GM12878 (cell line): ENCODE measurements at regions not wholly inside any gene's neighbourhood (a gene's known extent, or its start where the extent isn't known, plus 50 kb on each side); places are given as distances from the start of the nearest gene placed in this dataset.

Source experiments
- ATAC-seq: fragments of 200-7000 bp; cut with Tn5 transposase; 3 replicates; pipeline ENCODE4 v1.9.1; 2020; ENCODE audit warnings: mild to moderate bottlenecking, moderate library complexity
- BruUV-seq: library from RNA; stranded (reverse); fragments of 400-500 nt; replicated peaks from 2 replicates; lab custom pipeline; 2021; lab: Mats Ljungman, UMichigan
- CTCF ChIA-PET: fragments of 300-600 bp; sonication (Branson Sonifier 250); formaldehyde crosslinking; extraction: SDS; loops from one replicate; lab custom pipeline; 2021; ENCODE audit warnings: inconsistent platforms; lab: Yijun Ruan, JAX
- POLR2A ChIA-PET: fragments of 350-600 bp; formaldehyde crosslinking; extraction: SDS; loops from one replicate; lab custom pipeline; 2021; ENCODE audit warnings: inconsistent platforms; lab: Charles Lee
- RAD21 ChIA-PET: fragments of 300-600 bp; sonication (Branson Sonifier 250); formaldehyde crosslinking; loops from one replicate; lab custom pipeline; 2023; ENCODE audit warnings: antibody characterized with exemption; ENCODE audit not compliant: unreplicated experiment; lab: Charles Lee
- SMC1A ChIA-PET: fragments of 300-600 bp; sonication (Branson Sonifier 250); formaldehyde crosslinking; loops from one replicate; lab custom pipeline; 2023; ENCODE audit not compliant: unreplicated experiment, uncharacterized antibody; lab: Charles Lee
- DNase-seq: peaks from one replicate; pipeline ENCODE4 v3.0.0-alpha.2; 2011; ENCODE audit warnings: low read depth, low spot score
- FAIRE-seq: peaks from 3 replicates; lab custom pipeline; 2011; peaks lifted over from hg19 to GRCh38; lab: Jason Lieb, UNC
- H2AFZ ChIP-seq: 2 replicates; pipeline ENCODE4 v1.6.0; 2011; ENCODE audit warnings: low read depth, low read length, control low read depth; ENCODE audit not compliant: control insufficient read depth
- H3K27ac ChIP-seq: 2 replicates; pipeline ENCODE4 v1.5.1; 2011; ENCODE audit warnings: control low read depth; ENCODE audit not compliant: control insufficient read depth, insufficient read depth
- H3K27me3 ChIP-seq, 2 experiments: replicated peaks in 1 of 2; 2 replicates each; pipeline versions ENCODE4 v1.6.0 to v1.6.1; 2011; ENCODE audit warnings: low read length in 1 of 2; ENCODE audit not compliant: control insufficient read depth in 2 of 2, insufficient read depth in 2 of 2
- H3K36me3 ChIP-seq, 2 experiments: 2 replicates each; pipeline ENCODE4 v1.5.1; 2011; ENCODE audit warnings: low read length in 1 of 2; ENCODE audit not compliant: control insufficient read depth in 2 of 2, insufficient read depth in 2 of 2
- H3K4me1 ChIP-seq: 2 replicates; pipeline ENCODE4 v1.6.1; 2011; ENCODE audit warnings: mild to moderate bottlenecking, low read length, moderate library complexity, mixed read lengths; ENCODE audit not compliant: control insufficient read depth, insufficient read depth
- H3K4me2 ChIP-seq: 2 replicates; pipeline ENCODE4 v1.6.0; 2011; ENCODE audit warnings: control low read depth; ENCODE audit not compliant: control insufficient read depth, insufficient read depth
- H3K4me3 ChIP-seq: fragments of 200-600 bp; sonication (generic); 2 replicates; pipeline ENCODE4 v1.5.1; 2016
- H3K79me2 ChIP-seq: 2 replicates; pipeline ENCODE4 v1.6.0; 2011; ENCODE audit warnings: low read length; ENCODE audit not compliant: control insufficient read depth, insufficient read depth
- H3K9ac ChIP-seq: 2 replicates; pipeline ENCODE4 v1.8.0; 2011; ENCODE audit warnings: low read length, control low read depth, mixed read lengths; ENCODE audit not compliant: control insufficient read depth, insufficient read depth
- H3K9me3 ChIP-seq: replicated peaks from 3 replicates; pipeline ENCODE4 v1.5.1; 2011; ENCODE audit warnings: mild to moderate bottlenecking, low read length; ENCODE audit not compliant: control insufficient read depth, insufficient read depth
- H4K20me1 ChIP-seq: 2 replicates; pipeline ENCODE4 v1.6.0; 2011; ENCODE audit not compliant: control insufficient read depth, insufficient read depth
- ATF7 ChIP-seq: fragments of 450-650 bp; IDR thresholded peaks from 2 replicates; pipeline ENCODE4 v1.6.1; 2016; ENCODE audit warnings: low read depth, mild to moderate bottlenecking
- CHD2 ChIP-seq: IDR thresholded peaks from 2 replicates; pipeline ENCODE4 v1.6.1; 2011; ENCODE audit warnings: low read depth, low read length, improper control_type of control experiment, borderline replicate concordance
- CREB1 ChIP-seq: IDR thresholded peaks from 2 replicates; pipeline ENCODE4 v1.6.1; 2012; ENCODE audit warnings: low read depth, mild to moderate bottlenecking, inconsistent platforms
- E4F1 ChIP-seq: fragments of 450-650 bp; IDR thresholded peaks from 2 replicates; pipeline ENCODE4 v1.6.1; 2018; ENCODE audit warnings: borderline replicate concordance, mild to moderate bottlenecking; ENCODE audit not compliant: partially characterized antibody
- EGR1 ChIP-seq, 2 experiments: IDR thresholded peaks; 1 replicate in 1 of 2; 2 replicates in 1 of 2; pipeline ENCODE4 v1.6.1; 2011 to 2012; ENCODE audit warnings: low read depth in 2 of 2, low read length in 2 of 2, borderline replicate concordance in 1 of 2, mild to moderate bottlenecking in 1 of 2, moderate library complexity in 1 of 2
- IKZF2 ChIP-seq, 2 experiments: fragments of 450-650 bp; IDR thresholded peaks; 2 replicates each; pipeline ENCODE4 v1.6.1; 2017; ENCODE audit warnings: mild to moderate bottlenecking in 2 of 2, moderate library complexity in 2 of 2
- MTA2 ChIP-seq: fragments of 450-650 bp; IDR thresholded peaks from 2 replicates; pipeline ENCODE4 v1.6.1; 2016; ENCODE audit warnings: low read depth, mild to moderate bottlenecking, moderate library complexity
- PML ChIP-seq: IDR thresholded peaks from 2 replicates; pipeline ENCODE4 v1.6.1; 2012; ENCODE audit warnings: low read length, inconsistent platforms
- RELB ChIP-seq: fragments of 450-650 bp; IDR thresholded peaks from 2 replicates; pipeline ENCODE4 v1.6.1; 2017; ENCODE audit warnings: low read depth, mild to moderate bottlenecking, moderate library complexity
- WGBS: methylation state at CpG from one replicate; pipeline ENCODE4 v1.1.6; 2016; ENCODE audit warnings: low lambda C conversion rate; ENCODE audit not compliant: insufficient replicate concordance, insufficient coverage; ENCODE audit errors: missing lambda C conversion rate; 5-methylcytosine and 5-hydroxymethylcytosine counted together
- in situ Hi-C: fragments of 300-500 bp; cut with MboI; formaldehyde crosslinking; loops from 9 replicates; pipeline ENCODE4 v1.14.3; 2018; ENCODE audit warnings: mixed read lengths
- intact Hi-C: fragments of 100-400 bp; cut with micrococcal nuclease; formaldehyde crosslinking; loops from one replicate; pipeline ENCODE4 v1.14.2; 2022; ENCODE audit not compliant: unreplicated experiment
- TF ChIP-seq, protein P1 (sequence below): IDR thresholded peaks from 2 replicates; pipeline ENCODE4 v1.6.1; 2012; ENCODE audit warnings: mild to moderate bottlenecking, low read depth, low read length

DNA sequence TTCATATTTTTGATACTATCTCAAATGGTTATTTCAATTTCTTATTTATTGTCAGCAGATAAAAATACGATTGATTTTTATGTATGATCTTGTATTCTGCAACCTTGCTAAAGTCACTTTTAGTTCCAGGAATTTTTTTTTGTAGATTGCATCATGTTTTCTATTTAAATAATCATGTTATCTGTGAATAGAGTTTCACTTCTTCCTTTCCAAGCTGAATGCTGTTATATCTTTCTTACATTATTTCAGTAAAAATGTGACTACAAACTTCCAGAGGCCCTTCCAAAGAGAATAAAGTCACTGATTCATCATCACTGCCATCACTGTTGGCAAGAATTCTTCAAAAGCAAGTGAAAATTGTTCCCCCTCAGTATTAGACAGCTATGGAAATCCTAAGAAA, 104.7 kb upstream of the RAP1B start:
- ChIA-PET SMC1A (interaction anchor here (0.5 to 1.2 kb wide), 2 partner anchors 9 to 21 kb away, joined by 3 to 5 read pairs; no protein-coding TSS in a partner anchor), CTCF (no interaction called here)
- TF ChIP-seq ATF7 (peak; percentile 31; the same call in 1 of the 2 replicates), IKZF2 (IDR thresholded peaks at IDR 0.05) (no peak)
- TF ChIP-seq, all 136 proteins: peak for 1
- POLR2A ChIA-PET = no interaction called here
- Histone ChIP-seq H3K9ac (no peak overlapping the region), H3K27me3 (no peaks in the 10 kb centered on the region), H3K4me3 (no peak overlapping the region), H2AFZ (no peak overlapping the region), H3K36me3 (no peaks in the 10 kb centered on the region), H3K4me1 (no peaks in the 10 kb centered on the region), H3K9me3 (no peaks in the 10 kb centered on the region), H3K4me2 (no peak overlapping the region), H3K79me2 (no peaks in the 10 kb centered on the region), H4K20me1 (no peaks in the 10 kb centered on the region), H3K27ac (no peak overlapping the region)
- WGBS = 48% methylated on average over 1 of the region's 1 CpG
- DNase-seq = no peak
- intact Hi-C loops (no loop called here), in situ Hi-C loops (no loop called here)
- no peak for ATAC-seq
- no peak for FAIRE-seq
- no TSS peak for BruUV-seq
- RAD21 ChIA-PET = no interaction called here

GRCh38 chr12:68506619-68507018, 104.1 kb upstream of the RAP1B start:
- SMC1A ChIA-PET = interaction anchor here (0.6 to 1.2 kb wide), 2 partner anchors 10 to 26 kb away, joined by 3 to 5 read pairs; no protein-coding TSS in a partner anchor
- intact Hi-C loops = no loop called here
- Histone ChIP-seq H3K27ac (no peak overlapping the region), H3K4me2 (no peak overlapping the region), H3K4me3 (no peak overlapping the region), H3K9ac (no peak overlapping the region), H3K9me3 (no peaks in the 10 kb centered on the region), H3K79me2 (no peaks in the 10 kb centered on the region), H2AFZ (no peak overlapping the region), H3K4me1 (no peaks in the 10 kb centered on the region), H3K36me3 (no peaks in the 10 kb centered on the region), H3K27me3 (no peaks in the 10 kb centered on the region), H4K20me1 (no peaks in the 10 kb centered on the region)
- FAIRE-seq (no peak), ATAC-seq (no peak), DNase-seq (no peak)
- in situ Hi-C loops = no loop called here
- 74% methylated on average over 4 of the region's 4 CpGs for WGBS
- RAD21 ChIA-PET = no interaction called here
- no TSS peak for BruUV-seq
- POLR2A ChIA-PET = no interaction called here
- CTCF ChIA-PET = no interaction called here
- TF ChIP-seq CREB1 (no peak), PML (no peak), E4F1 (no peak), MTA2 (no peak), CHD2 (no peak), RELB (no peak), EGR1 (IDR thresholded peaks at IDR 0.05; ENCODE audit: borderline replicate concordance in 1 of 2, low read depth in 2 of 2, low read length in 2 of 2) (no peak)
- TF ChIP-seq, protein P1, sequence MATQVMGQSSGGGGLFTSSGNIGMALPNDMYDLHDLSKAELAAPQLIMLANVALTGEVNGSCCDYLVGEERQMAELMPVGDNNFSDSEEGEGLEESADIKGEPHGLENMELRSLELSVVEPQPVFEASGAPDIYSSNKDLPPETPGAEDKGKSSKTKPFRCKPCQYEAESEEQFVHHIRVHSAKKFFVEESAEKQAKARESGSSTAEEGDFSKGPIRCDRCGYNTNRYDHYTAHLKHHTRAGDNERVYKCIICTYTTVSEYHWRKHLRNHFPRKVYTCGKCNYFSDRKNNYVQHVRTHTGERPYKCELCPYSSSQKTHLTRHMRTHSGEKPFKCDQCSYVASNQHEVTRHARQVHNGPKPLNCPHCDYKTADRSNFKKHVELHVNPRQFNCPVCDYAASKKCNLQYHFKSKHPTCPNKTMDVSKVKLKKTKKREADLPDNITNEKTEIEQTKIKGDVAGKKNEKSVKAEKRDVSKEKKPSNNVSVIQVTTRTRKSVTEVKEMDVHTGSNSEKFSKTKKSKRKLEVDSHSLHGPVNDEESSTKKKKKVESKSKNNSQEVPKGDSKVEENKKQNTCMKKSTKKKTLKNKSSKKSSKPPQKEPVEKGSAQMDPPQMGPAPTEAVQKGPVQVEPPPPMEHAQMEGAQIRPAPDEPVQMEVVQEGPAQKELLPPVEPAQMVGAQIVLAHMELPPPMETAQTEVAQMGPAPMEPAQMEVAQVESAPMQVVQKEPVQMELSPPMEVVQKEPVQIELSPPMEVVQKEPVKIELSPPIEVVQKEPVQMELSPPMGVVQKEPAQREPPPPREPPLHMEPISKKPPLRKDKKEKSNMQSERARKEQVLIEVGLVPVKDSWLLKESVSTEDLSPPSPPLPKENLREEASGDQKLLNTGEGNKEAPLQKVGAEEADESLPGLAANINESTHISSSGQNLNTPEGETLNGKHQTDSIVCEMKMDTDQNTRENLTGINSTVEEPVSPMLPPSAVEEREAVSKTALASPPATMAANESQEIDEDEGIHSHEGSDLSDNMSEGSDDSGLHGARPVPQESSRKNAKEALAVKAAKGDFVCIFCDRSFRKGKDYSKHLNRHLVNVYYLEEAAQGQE = no peak
